ENCODE measurements at regions not wholly inside any gene's neighbourhood (a gene's known extent, or its start where the extent isn't known, plus 50 kb on each side); places are given as distances from the start of the nearest gene placed in this dataset.

GRCh38 chr6:105681061-105681460 is 278.2 kb upstream of the PREP start:
- TF ChIP-seq CTCF (IDR thresholded peaks at IDR 0.05): no peak
- TF ChIP-seq EZH2 (IDR thresholded peaks at IDR 0.05; ENCODE audit: borderline replicate concordance, insufficient read depth, low read depth, low read length, poor library complexity, severe bottlenecking): no peak
